GM12878 (cell line): ENCODE measurements at regions not wholly inside any gene's neighbourhood (a gene's known extent, or its start where the extent isn't known, plus 50 kb on each side); places are given as distances from the start of the nearest gene placed in this dataset.

Source experiments
- ATAC-seq: fragments of 200-7000 bp; cut with Tn5 transposase; 3 replicates; pipeline ENCODE4 v1.9.1; 2020; ENCODE audit warnings: mild to moderate bottlenecking, moderate library complexity
- BruUV-seq: library from RNA; stranded (reverse); fragments of 400-500 nt; replicated peaks from 2 replicates; lab custom pipeline; 2021; lab: Mats Ljungman, UMichigan
- CTCF ChIA-PET: fragments of 300-600 bp; sonication (Branson Sonifier 250); formaldehyde crosslinking; extraction: SDS; loops from one replicate; lab custom pipeline; 2021; ENCODE audit warnings: inconsistent platforms; lab: Yijun Ruan, JAX
- POLR2A ChIA-PET: fragments of 350-600 bp; formaldehyde crosslinking; extraction: SDS; loops from one replicate; lab custom pipeline; 2021; ENCODE audit warnings: inconsistent platforms; lab: Charles Lee
- RAD21 ChIA-PET: fragments of 300-600 bp; sonication (Branson Sonifier 250); formaldehyde crosslinking; loops from one replicate; lab custom pipeline; 2023; ENCODE audit warnings: antibody characterized with exemption; ENCODE audit not compliant: unreplicated experiment; lab: Charles Lee
- SMC1A ChIA-PET: fragments of 300-600 bp; sonication (Branson Sonifier 250); formaldehyde crosslinking; loops from one replicate; lab custom pipeline; 2023; ENCODE audit not compliant: unreplicated experiment, uncharacterized antibody; lab: Charles Lee
- DNase-seq: peaks from one replicate; pipeline ENCODE4 v3.0.0-alpha.2; 2011; ENCODE audit warnings: low read depth, low spot score
- FAIRE-seq: peaks from 3 replicates; lab custom pipeline; 2011; peaks lifted over from hg19 to GRCh38; lab: Jason Lieb, UNC
- H2AFZ ChIP-seq: 2 replicates; pipeline ENCODE4 v1.6.0; 2011; ENCODE audit warnings: low read depth, low read length, control low read depth; ENCODE audit not compliant: control insufficient read depth
- H3K27ac ChIP-seq: 2 replicates; pipeline ENCODE4 v1.5.1; 2011; ENCODE audit warnings: control low read depth; ENCODE audit not compliant: control insufficient read depth, insufficient read depth
- H3K27me3 ChIP-seq, 2 experiments: replicated peaks in 1 of 2; 2 replicates each; pipeline versions ENCODE4 v1.6.0 to v1.6.1; 2011; ENCODE audit warnings: low read length in 1 of 2; ENCODE audit not compliant: control insufficient read depth in 2 of 2, insufficient read depth in 2 of 2
- H3K36me3 ChIP-seq, 2 experiments: 2 replicates each; pipeline ENCODE4 v1.5.1; 2011; ENCODE audit warnings: low read length in 1 of 2; ENCODE audit not compliant: control insufficient read depth in 2 of 2, insufficient read depth in 2 of 2
- H3K4me1 ChIP-seq: 2 replicates; pipeline ENCODE4 v1.6.1; 2011; ENCODE audit warnings: mild to moderate bottlenecking, low read length, moderate library complexity, mixed read lengths; ENCODE audit not compliant: control insufficient read depth, insufficient read depth
- H3K4me2 ChIP-seq: 2 replicates; pipeline ENCODE4 v1.6.0; 2011; ENCODE audit warnings: control low read depth; ENCODE audit not compliant: control insufficient read depth, insufficient read depth
- H3K4me3 ChIP-seq: fragments of 200-600 bp; sonication (generic); 2 replicates; pipeline ENCODE4 v1.5.1; 2016
- H3K79me2 ChIP-seq: 2 replicates; pipeline ENCODE4 v1.6.0; 2011; ENCODE audit warnings: low read length; ENCODE audit not compliant: control insufficient read depth, insufficient read depth
- H3K9ac ChIP-seq: 2 replicates; pipeline ENCODE4 v1.8.0; 2011; ENCODE audit warnings: low read length, control low read depth, mixed read lengths; ENCODE audit not compliant: control insufficient read depth, insufficient read depth
- H3K9me3 ChIP-seq: replicated peaks from 3 replicates; pipeline ENCODE4 v1.5.1; 2011; ENCODE audit warnings: mild to moderate bottlenecking, low read length; ENCODE audit not compliant: control insufficient read depth, insufficient read depth
- H4K20me1 ChIP-seq: 2 replicates; pipeline ENCODE4 v1.6.0; 2011; ENCODE audit not compliant: control insufficient read depth, insufficient read depth
- BCL11A ChIP-seq: IDR thresholded peaks from 2 replicates; pipeline ENCODE4 v1.6.1; 2011; ENCODE audit warnings: low read depth, low read length
- BRCA1 ChIP-seq: IDR thresholded peaks from 2 replicates; pipeline ENCODE4 v1.6.1; 2011; ENCODE audit warnings: low read depth, low read length, improper control_type of control experiment
- CREB1 ChIP-seq: IDR thresholded peaks from 2 replicates; pipeline ENCODE4 v1.6.1; 2012; ENCODE audit warnings: low read depth, mild to moderate bottlenecking, inconsistent platforms
- MTA3 ChIP-seq: IDR thresholded peaks from 2 replicates; pipeline ENCODE4 v1.6.1; 2012; ENCODE audit warnings: low read length, inconsistent platforms, borderline replicate concordance
- NFXL1 ChIP-seq: fragments of 450-650 bp; IDR thresholded peaks from 2 replicates; pipeline ENCODE4 v1.6.1; 2017; ENCODE audit warnings: antibody characterized with exemption, mild to moderate bottlenecking, borderline replicate concordance
- TCF3 ChIP-seq: IDR thresholded peaks from 2 replicates; pipeline ENCODE4 v1.6.1; 2012; ENCODE audit warnings: low read depth, mild to moderate bottlenecking, low read length, borderline replicate concordance; ENCODE audit not compliant: insufficient read depth
- YY1 ChIP-seq: IDR thresholded peaks from 2 replicates; pipeline ENCODE4 v1.6.1; 2011; ENCODE audit warnings: low read depth, mild to moderate bottlenecking, low read length
- ZNF207 ChIP-seq: fragments of 450-650 bp; IDR thresholded peaks from 2 replicates; pipeline ENCODE4 v1.6.1; 2014; ENCODE audit warnings: antibody characterized with exemption, mild to moderate bottlenecking, borderline replicate concordance
- WGBS: methylation state at CpG from one replicate; pipeline ENCODE4 v1.1.6; 2016; ENCODE audit warnings: low lambda C conversion rate; ENCODE audit not compliant: insufficient replicate concordance, insufficient coverage; ENCODE audit errors: missing lambda C conversion rate; 5-methylcytosine and 5-hydroxymethylcytosine counted together
- in situ Hi-C: fragments of 300-500 bp; cut with MboI; formaldehyde crosslinking; loops from 9 replicates; pipeline ENCODE4 v1.14.3; 2018; ENCODE audit warnings: mixed read lengths
- intact Hi-C: fragments of 100-400 bp; cut with micrococcal nuclease; formaldehyde crosslinking; loops from one replicate; pipeline ENCODE4 v1.14.2; 2022; ENCODE audit not compliant: unreplicated experiment
- TF ChIP-seq, protein P1 (sequence below): IDR thresholded peaks from 2 replicates; pipeline ENCODE4 v1.6.1; 2011; ENCODE audit warnings: mild to moderate bottlenecking, low read depth, low read length, moderate library complexity; ENCODE audit not compliant: insufficient replicate concordance
- TF ChIP-seq, protein P2 (sequence below): IDR thresholded peaks from 2 replicates; pipeline ENCODE4 v1.6.1; 2012; ENCODE audit warnings: improper control_type of control experiment, low read depth, low read length; ENCODE audit not compliant: insufficient replicate concordance
- TF ChIP-seq, protein P3 (sequence below): fragments of 150-350 bp; IDR thresholded peaks from 2 replicates; pipeline ENCODE4 v1.6.1; 2016; ENCODE audit warnings: low read depth, low read length
- TF ChIP-seq, protein P4 (sequence below): IDR thresholded peaks from 2 replicates; pipeline ENCODE4 v1.6.1; 2011; ENCODE audit warnings: borderline replicate concordance, low read depth, mild to moderate bottlenecking, moderate library complexity, low read length; ENCODE audit not compliant: insufficient read depth, poor library complexity, severe bottlenecking

DNA sequence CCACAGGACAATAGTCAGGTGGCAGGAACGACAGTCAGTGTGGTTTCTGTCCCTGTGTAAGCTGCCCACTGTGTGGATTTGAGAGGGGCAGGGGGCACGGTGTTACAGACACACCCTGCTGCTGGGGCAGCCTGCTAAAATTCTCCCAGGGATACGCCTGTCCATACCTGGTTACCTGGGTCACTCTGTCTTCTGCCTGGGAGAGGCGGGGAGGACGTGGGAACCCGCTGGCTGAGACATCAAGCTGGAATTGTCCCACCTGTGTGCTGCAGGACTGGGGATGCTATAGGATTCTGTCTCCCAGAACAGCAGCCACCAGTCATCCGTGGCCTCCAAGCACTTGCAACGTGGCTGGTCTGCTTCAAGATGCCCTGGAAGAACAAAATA lies 63.8 kb upstream of the LINC01488 start:
- no peak for ATAC-seq
- TF ChIP-seq MTA3 = no peak
- TF ChIP-seq, protein P1, sequence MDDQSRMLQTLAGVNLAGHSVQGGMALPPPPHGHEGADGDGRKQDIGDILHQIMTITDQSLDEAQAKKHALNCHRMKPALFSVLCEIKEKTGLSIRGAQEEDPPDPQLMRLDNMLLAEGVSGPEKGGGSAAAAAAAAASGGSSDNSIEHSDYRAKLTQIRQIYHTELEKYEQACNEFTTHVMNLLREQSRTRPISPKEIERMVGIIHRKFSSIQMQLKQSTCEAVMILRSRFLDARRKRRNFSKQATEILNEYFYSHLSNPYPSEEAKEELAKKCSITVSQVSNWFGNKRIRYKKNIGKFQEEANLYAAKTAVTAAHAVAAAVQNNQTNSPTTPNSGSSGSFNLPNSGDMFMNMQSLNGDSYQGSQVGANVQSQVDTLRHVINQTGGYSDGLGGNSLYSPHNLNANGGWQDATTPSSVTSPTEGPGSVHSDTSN = no peak
- TF ChIP-seq, protein P2, sequence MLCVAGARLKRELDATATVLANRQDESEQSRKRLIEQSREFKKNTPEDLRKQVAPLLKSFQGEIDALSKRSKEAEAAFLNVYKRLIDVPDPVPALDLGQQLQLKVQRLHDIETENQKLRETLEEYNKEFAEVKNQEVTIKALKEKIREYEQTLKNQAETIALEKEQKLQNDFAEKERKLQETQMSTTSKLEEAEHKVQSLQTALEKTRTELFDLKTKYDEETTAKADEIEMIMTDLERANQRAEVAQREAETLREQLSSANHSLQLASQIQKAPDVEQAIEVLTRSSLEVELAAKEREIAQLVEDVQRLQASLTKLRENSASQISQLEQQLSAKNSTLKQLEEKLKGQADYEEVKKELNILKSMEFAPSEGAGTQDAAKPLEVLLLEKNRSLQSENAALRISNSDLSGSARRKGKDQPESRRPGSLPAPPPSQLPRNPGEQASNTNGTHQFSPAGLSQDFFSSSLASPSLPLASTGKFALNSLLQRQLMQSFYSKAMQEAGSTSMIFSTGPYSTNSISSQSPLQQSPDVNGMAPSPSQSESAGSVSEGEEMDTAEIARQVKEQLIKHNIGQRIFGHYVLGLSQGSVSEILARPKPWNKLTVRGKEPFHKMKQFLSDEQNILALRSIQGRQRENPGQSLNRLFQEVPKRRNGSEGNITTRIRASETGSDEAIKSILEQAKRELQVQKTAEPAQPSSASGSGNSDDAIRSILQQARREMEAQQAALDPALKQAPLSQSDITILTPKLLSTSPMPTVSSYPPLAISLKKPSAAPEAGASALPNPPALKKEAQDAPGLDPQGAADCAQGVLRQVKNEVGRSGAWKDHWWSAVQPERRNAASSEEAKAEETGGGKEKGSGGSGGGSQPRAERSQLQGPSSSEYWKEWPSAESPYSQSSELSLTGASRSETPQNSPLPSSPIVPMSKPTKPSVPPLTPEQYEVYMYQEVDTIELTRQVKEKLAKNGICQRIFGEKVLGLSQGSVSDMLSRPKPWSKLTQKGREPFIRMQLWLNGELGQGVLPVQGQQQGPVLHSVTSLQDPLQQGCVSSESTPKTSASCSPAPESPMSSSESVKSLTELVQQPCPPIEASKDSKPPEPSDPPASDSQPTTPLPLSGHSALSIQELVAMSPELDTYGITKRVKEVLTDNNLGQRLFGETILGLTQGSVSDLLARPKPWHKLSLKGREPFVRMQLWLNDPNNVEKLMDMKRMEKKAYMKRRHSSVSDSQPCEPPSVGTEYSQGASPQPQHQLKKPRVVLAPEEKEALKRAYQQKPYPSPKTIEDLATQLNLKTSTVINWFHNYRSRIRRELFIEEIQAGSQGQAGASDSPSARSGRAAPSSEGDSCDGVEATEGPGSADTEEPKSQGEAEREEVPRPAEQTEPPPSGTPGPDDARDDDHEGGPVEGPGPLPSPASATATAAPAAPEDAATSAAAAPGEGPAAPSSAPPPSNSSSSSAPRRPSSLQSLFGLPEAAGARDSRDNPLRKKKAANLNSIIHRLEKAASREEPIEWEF = no peak
- TF ChIP-seq NFXL1 = no peak
- TF ChIP-seq CREB1 = no peak
- TF ChIP-seq ZNF207 = no peak
- no peak for TF ChIP-seq BCL11A
- TF ChIP-seq TCF3 = no peak
- no peak for TF ChIP-seq YY1
- TF ChIP-seq, protein P3, sequence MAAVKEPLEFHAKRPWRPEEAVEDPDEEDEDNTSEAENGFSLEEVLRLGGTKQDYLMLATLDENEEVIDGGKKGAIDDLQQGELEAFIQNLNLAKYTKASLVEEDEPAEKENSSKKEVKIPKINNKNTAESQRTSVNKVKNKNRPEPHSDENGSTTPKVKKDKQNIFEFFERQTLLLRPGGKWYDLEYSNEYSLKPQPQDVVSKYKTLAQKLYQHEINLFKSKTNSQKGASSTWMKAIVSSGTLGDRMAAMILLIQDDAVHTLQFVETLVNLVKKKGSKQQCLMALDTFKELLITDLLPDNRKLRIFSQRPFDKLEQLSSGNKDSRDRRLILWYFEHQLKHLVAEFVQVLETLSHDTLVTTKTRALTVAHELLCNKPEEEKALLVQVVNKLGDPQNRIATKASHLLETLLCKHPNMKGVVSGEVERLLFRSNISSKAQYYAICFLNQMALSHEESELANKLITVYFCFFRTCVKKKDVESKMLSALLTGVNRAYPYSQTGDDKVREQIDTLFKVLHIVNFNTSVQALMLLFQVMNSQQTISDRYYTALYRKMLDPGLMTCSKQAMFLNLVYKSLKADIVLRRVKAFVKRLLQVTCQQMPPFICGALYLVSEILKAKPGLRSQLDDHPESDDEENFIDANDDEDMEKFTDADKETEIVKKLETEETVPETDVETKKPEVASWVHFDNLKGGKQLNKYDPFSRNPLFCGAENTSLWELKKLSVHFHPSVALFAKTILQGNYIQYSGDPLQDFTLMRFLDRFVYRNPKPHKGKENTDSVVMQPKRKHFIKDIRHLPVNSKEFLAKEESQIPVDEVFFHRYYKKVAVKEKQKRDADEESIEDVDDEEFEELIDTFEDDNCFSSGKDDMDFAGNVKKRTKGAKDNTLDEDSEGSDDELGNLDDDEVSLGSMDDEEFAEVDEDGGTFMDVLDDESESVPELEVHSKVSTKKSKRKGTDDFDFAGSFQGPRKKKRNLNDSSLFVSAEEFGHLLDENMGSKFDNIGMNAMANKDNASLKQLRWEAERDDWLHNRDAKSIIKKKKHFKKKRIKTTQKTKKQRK = no peak
- no peak for TF ChIP-seq BRCA1
- TF ChIP-seq, protein P4, sequence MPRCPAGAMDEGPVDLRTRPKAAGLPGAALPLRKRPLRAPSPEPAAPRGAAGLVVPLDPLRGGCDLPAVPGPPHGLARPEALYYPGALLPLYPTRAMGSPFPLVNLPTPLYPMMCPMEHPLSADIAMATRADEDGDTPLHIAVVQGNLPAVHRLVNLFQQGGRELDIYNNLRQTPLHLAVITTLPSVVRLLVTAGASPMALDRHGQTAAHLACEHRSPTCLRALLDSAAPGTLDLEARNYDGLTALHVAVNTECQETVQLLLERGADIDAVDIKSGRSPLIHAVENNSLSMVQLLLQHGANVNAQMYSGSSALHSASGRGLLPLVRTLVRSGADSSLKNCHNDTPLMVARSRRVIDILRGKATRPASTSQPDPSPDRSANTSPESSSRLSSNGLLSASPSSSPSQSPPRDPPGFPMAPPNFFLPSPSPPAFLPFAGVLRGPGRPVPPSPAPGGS = no peak

More for the DNA sequence above, 63.8 kb upstream of the LINC01488 start:
- BruUV-seq = no TSS peak
- Histone ChIP-seq H3K4me2 (no peak overlapping the region), H3K4me3 (no peak overlapping the region), H3K9me3 (no peaks in the 10 kb centered on the region), H3K9ac (no peak overlapping the region), H2AFZ (no peak overlapping the region), H4K20me1 (no peaks in the 10 kb centered on the region), H3K4me1 (no peaks in the 10 kb centered on the region), H3K36me3 (no peaks in the 10 kb centered on the region), H3K27ac (no peak overlapping the region), H3K79me2 (no peaks in the 10 kb centered on the region), H3K27me3 (no peaks in the 10 kb centered on the region; a peak in 1 of 4 replicates)
- SMC1A ChIA-PET = no interaction called here
- in situ Hi-C loops = no loop called here
- RAD21 ChIA-PET = no interaction called here
- FAIRE-seq (no peak), DNase-seq (no peak)
- intact Hi-C loops = no loop called here
- POLR2A ChIA-PET = no interaction called here
- 26% methylated on average over 8 of the region's 8 CpGs for WGBS
- CTCF ChIA-PET = no interaction called here
